ENCODE measurements at regions not wholly inside any gene's neighbourhood (a gene's known extent, or its start where the extent isn't known, plus 50 kb on each side); places are given as distances from the start of the nearest gene placed in this dataset.

- Histone ChIP-seq H3K4me3 (replicated peaks; ENCODE audit: insufficient read depth, low read length) (no peak overlapping the region), H3K27ac (replicated peaks) (no peak overlapping the region), H3K27me3 (ENCODE audit: insufficient read depth, poor library complexity, severe bottlenecking) (peaks cover 14% of the 10 kb centered on the region)
- no peak for DNase-seq (ENCODE audit: low read depth in 1 of 2, low spot score in 1 of 2)
- TF ChIP-seq POLR2AphosphoS5 (IDR thresholded peaks at IDR 0.05; ENCODE audit: low read depth) (no peak), GABPA (IDR thresholded peaks at IDR 0.05; ENCODE audit: low read depth) (no peak), CTCF (IDR thresholded peaks at IDR 0.05; ENCODE audit: insufficient read depth, low read length) (no peak), REST (IDR thresholded peaks at IDR 0.05; ENCODE audit: insufficient replicate concordance, low read depth) (no peak), SPI1 (IDR thresholded peaks at IDR 0.05; ENCODE audit: borderline replicate concordance, low read depth) (no peak)
Observed at GRCh38 chr4:1516261-1516660, 110.0 kb upstream of the NKX1-1 start.

GRCh38 chr4:1515763-1516162, 109.5 kb upstream of the NKX1-1 start:
- Histone ChIP-seq H3K4me3 (replicated peaks; ENCODE audit: insufficient read depth, low read length) (no peak overlapping the region), H3K27ac (replicated peaks) (no peak overlapping the region), H3K27me3 (ENCODE audit: insufficient read depth, poor library complexity, severe bottlenecking) (peaks cover 14% of the 10 kb centered on the region)
- TF ChIP-seq CTCF (IDR thresholded peaks at IDR 0.05; ENCODE audit: insufficient read depth, low read length), result no peak
- TF ChIP-seq SPI1 (IDR thresholded peaks at IDR 0.05; ENCODE audit: borderline replicate concordance, low read depth), result no peak
- no peak for TF ChIP-seq POLR2AphosphoS5 (IDR thresholded peaks at IDR 0.05; ENCODE audit: low read depth)
- TF ChIP-seq REST (IDR thresholded peaks at IDR 0.05; ENCODE audit: insufficient replicate concordance, low read depth), result no peak
- no peak for TF ChIP-seq GABPA (IDR thresholded peaks at IDR 0.05; ENCODE audit: low read depth)
- DNase-seq (ENCODE audit: low read depth in 1 of 2, low spot score in 1 of 2), result no peak

GRCh38 chr4:1515156-1515555, 108.9 kb upstream of the NKX1-1 start:
- no peak for DNase-seq (ENCODE audit: low read depth in 1 of 2, low spot score in 1 of 2)
- no peak overlapping the region for H3K4me3 ChIP-seq (replicated peaks; ENCODE audit: insufficient read depth, low read length)
- H3K27ac ChIP-seq (replicated peaks), result no peak overlapping the region
- peaks cover 18% of the 10 kb centered on the region for H3K27me3 ChIP-seq (ENCODE audit: insufficient read depth, poor library complexity, severe bottlenecking)
- TF ChIP-seq GABPA (IDR thresholded peaks at IDR 0.05; ENCODE audit: low read depth) (no peak), SPI1 (IDR thresholded peaks at IDR 0.05; ENCODE audit: borderline replicate concordance, low read depth) (no peak), CTCF (IDR thresholded peaks at IDR 0.05; ENCODE audit: insufficient read depth, low read length) (no peak), POLR2AphosphoS5 (IDR thresholded peaks at IDR 0.05; ENCODE audit: low read depth) (no peak), REST (IDR thresholded peaks at IDR 0.05; ENCODE audit: insufficient replicate concordance, low read depth) (no peak)
